ENCODE measurements at regions not wholly inside any gene's neighbourhood (a gene's known extent, or its start where the extent isn't known, plus 50 kb on each side); places are given as distances from the start of the nearest gene placed in this dataset.

DNA sequence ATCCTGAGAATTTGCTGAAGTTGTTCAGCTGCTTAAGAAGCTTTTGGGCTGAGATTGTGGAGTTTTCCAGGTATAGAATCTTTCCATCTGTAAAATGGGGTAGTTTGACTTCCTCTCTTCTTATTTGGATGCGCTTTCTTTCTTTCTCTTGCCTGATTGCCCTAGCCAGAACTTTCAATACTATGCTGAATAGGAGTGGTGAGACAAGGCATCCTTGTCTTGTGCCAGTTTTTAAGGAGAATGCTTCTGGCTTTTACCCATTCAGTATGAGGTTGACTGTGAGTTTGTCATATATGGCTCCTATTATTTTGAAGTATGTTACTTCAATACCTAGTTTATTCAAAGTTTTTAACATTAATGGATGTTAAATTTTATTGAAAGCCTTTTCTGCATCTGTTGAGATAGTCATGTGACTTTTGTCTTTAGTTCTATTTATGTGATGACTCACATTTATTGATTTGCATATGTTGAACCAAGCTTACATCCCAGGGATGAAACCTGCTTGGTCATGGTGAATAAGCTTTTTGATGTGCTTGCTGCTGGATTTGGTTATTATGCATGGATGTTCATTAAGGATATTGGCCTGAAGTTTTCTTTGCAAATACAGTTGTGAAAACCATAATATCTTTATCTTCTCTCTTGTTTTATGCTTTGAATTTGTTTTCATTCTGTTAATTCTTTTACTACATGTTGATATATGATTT is 573.8 kb upstream of the NDST4 start:
- Histone ChIP-seq H3K36me3 (ENCODE audit: control insufficient read depth in 2 of 2, insufficient read depth in 2 of 2, low read length in 2 of 2) (no peaks in the 10 kb centered on the region), H3K9me3 (ENCODE audit: control insufficient read depth in 2 of 2, low read length in 2 of 2) (no peaks in the 10 kb centered on the region), H3K9ac (ENCODE audit: low read depth in 1 of 2, low read length in 2 of 2) (no peak overlapping the region), H3K27me3 (ENCODE audit: control insufficient read depth in 2 of 2, insufficient read depth in 2 of 2, low read length in 2 of 2) (no peaks in the 10 kb centered on the region), H3K4me1 (ENCODE audit: control insufficient read depth in 2 of 2, insufficient read depth in 2 of 2, low read length in 2 of 2) (no peaks in the 10 kb centered on the region), H3K4me3 (ENCODE audit: low read length in 2 of 2) (no peak overlapping the region), H3K27ac (ENCODE audit: low read depth in 2 of 2, low read length in 2 of 2) (no peak overlapping the region)

DNA sequence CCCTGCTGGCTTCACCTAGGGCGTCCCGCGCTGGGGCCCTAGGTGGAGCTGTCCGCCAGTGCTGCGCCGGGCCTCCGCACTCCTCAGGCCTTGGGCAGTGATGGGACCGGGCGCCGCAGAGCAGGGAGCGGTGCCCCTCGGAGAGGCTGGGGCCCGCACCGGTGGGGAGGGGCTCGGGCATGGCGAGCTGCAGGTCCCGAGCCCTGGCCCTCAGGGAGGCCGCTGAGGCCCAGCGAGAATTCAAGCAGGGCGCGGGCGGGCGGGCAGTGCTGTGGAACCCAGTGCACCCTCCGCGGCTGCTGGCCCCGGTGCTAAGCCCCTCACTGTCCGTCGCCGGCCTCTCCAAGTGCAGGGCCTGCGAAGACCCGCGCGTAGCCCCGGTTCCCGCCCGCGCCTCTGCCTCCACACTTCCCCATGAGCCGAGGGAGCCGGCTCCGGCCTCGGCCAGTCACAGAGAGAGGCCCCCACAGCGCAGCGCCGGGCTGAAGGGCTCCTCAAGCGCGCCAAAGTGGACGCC is 565.1 kb upstream of the NDST4 start:
- Histone ChIP-seq H3K27ac (ENCODE audit: low read depth in 2 of 2, low read length in 2 of 2) (no peak overlapping the region), H3K9me3 (ENCODE audit: control insufficient read depth in 2 of 2, low read length in 2 of 2) (no peaks in the 10 kb centered on the region), H3K27me3 (ENCODE audit: control insufficient read depth in 2 of 2, insufficient read depth in 2 of 2, low read length in 2 of 2) (no peaks in the 10 kb centered on the region), H3K9ac (ENCODE audit: low read depth in 1 of 2, low read length in 2 of 2) (no peak overlapping the region), H3K36me3 (ENCODE audit: control insufficient read depth in 2 of 2, insufficient read depth in 2 of 2, low read length in 2 of 2) (no peaks in the 10 kb centered on the region), H3K4me3 (ENCODE audit: low read length in 2 of 2) (no peak overlapping the region), H3K4me1 (ENCODE audit: control insufficient read depth in 2 of 2, insufficient read depth in 2 of 2, low read length in 2 of 2) (no peaks in the 10 kb centered on the region)

DNA sequence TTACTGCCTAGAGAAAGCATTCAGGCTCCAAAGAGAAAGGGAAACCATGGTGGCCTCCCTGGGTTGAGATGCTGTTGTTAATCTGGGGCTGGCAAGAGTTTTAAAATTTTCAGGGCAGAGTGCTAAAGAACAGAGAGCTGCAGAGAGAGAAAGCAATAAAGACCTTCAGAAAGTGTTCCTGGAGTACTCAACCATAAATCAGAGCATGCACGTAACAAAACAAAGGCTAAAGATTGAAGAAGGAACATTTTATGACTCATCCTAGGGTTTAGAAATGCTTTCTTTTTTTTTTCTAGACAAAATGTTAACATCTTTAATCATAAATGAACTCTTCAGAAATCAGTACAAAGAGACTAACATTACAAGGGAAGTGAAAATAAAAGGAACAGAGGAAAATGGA is 562.3 kb upstream of the NDST4 start:
- Histone ChIP-seq H3K9me3 (ENCODE audit: control insufficient read depth in 2 of 2, low read length in 2 of 2) (no peaks in the 10 kb centered on the region), H3K9ac (ENCODE audit: low read depth in 1 of 2, low read length in 2 of 2) (no peak overlapping the region), H3K36me3 (ENCODE audit: control insufficient read depth in 2 of 2, insufficient read depth in 2 of 2, low read length in 2 of 2) (no peaks in the 10 kb centered on the region), H3K27me3 (ENCODE audit: control insufficient read depth in 2 of 2, insufficient read depth in 2 of 2, low read length in 2 of 2) (no peaks in the 10 kb centered on the region), H3K4me3 (ENCODE audit: low read length in 2 of 2) (no peak overlapping the region), H3K4me1 (ENCODE audit: control insufficient read depth in 2 of 2, insufficient read depth in 2 of 2, low read length in 2 of 2) (no peaks in the 10 kb centered on the region), H3K27ac (ENCODE audit: low read depth in 2 of 2, low read length in 2 of 2) (no peak overlapping the region)

GRCh38 chr4:115674485-115674884 is 561.1 kb upstream of the NDST4 start:
- no peaks in the 10 kb centered on the region for H3K36me3 ChIP-seq (ENCODE audit: control insufficient read depth in 2 of 2, insufficient read depth in 2 of 2, low read length in 2 of 2)
- H3K4me3 ChIP-seq (ENCODE audit: low read length in 2 of 2) = no peak overlapping the region
- H3K9me3 ChIP-seq (ENCODE audit: control insufficient read depth in 2 of 2, low read length in 2 of 2) = no peaks in the 10 kb centered on the region
- no peak overlapping the region for H3K9ac ChIP-seq (ENCODE audit: low read depth in 1 of 2, low read length in 2 of 2)
- H3K4me1 ChIP-seq (ENCODE audit: control insufficient read depth in 2 of 2, insufficient read depth in 2 of 2, low read length in 2 of 2) = no peaks in the 10 kb centered on the region
- no peak overlapping the region for H3K27ac ChIP-seq (ENCODE audit: low read depth in 2 of 2, low read length in 2 of 2)
- H3K27me3 ChIP-seq (ENCODE audit: control insufficient read depth in 2 of 2, insufficient read depth in 2 of 2, low read length in 2 of 2) = no peaks in the 10 kb centered on the region

- Histone ChIP-seq H3K27ac (ENCODE audit: low read depth in 2 of 2, low read length in 2 of 2) (no peak overlapping the region), H3K36me3 (ENCODE audit: control insufficient read depth in 2 of 2, insufficient read depth in 2 of 2, low read length in 2 of 2) (no peaks in the 10 kb centered on the region), H3K9ac (ENCODE audit: low read depth in 1 of 2, low read length in 2 of 2) (no peak overlapping the region), H3K27me3 (ENCODE audit: control insufficient read depth in 2 of 2, insufficient read depth in 2 of 2, low read length in 2 of 2) (no peaks in the 10 kb centered on the region), H3K4me1 (ENCODE audit: control insufficient read depth in 2 of 2, insufficient read depth in 2 of 2, low read length in 2 of 2) (no peaks in the 10 kb centered on the region), H3K9me3 (ENCODE audit: control insufficient read depth in 2 of 2, low read length in 2 of 2) (no peaks in the 10 kb centered on the region), H3K4me3 (ENCODE audit: low read length in 2 of 2) (no peak overlapping the region)
Observed at GRCh38 chr4:115671581-115671980, 558.2 kb upstream of the NDST4 start.

DNA sequence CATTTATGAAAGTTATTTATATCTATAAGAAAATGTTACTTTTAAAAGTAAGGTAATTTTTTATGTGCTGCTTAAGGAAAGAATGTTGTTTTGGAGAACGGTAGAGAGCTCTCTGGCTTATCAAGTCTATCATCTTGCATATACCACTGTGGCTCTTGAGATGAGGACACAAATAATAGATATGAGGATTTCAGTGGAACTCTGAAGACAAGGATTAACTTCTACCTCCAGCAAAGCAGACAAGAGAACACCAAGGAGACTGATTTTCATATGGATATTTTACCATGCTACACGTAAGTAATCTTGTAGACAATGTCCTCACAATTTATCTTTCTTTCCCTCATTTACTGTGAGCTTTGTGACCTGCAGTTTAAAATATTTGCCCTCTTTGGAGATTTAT is 557.5 kb upstream of the NDST4 start:
- Histone ChIP-seq H3K4me3 (ENCODE audit: low read length in 2 of 2) (no peak overlapping the region), H3K36me3 (ENCODE audit: control insufficient read depth in 2 of 2, insufficient read depth in 2 of 2, low read length in 2 of 2) (no peaks in the 10 kb centered on the region), H3K9me3 (ENCODE audit: control insufficient read depth in 2 of 2, low read length in 2 of 2) (no peaks in the 10 kb centered on the region), H3K9ac (ENCODE audit: low read depth in 1 of 2, low read length in 2 of 2) (no peak overlapping the region), H3K4me1 (ENCODE audit: control insufficient read depth in 2 of 2, insufficient read depth in 2 of 2, low read length in 2 of 2) (no peaks in the 10 kb centered on the region), H3K27ac (ENCODE audit: low read depth in 2 of 2, low read length in 2 of 2) (no peak overlapping the region), H3K27me3 (ENCODE audit: control insufficient read depth in 2 of 2, insufficient read depth in 2 of 2, low read length in 2 of 2) (no peaks in the 10 kb centered on the region)

DNA sequence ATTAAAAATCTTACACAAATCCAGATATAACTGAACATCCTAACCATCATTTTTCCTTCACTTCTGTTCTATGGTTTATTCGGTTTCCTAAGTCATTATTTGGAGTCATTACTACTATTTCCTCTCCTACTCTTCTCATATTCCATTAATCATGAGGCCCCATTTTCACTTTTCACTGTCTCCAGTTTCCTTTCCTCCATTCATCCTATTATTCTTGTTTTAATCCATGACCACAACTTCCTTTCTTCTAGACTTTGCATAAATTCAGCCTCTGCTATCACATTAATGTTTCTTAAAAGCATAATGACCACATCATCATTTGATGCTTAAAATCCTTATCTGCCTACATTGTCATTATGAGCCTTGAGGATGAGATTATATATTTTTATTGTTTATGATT is 555.0 kb upstream of the NDST4 start:
- H3K27ac ChIP-seq (ENCODE audit: low read depth in 2 of 2, low read length in 2 of 2) = no peak overlapping the region
- no peaks in the 10 kb centered on the region for H3K36me3 ChIP-seq (ENCODE audit: control insufficient read depth in 2 of 2, insufficient read depth in 2 of 2, low read length in 2 of 2)
- no peak overlapping the region for H3K4me3 ChIP-seq (ENCODE audit: low read length in 2 of 2)
- H3K9ac ChIP-seq (ENCODE audit: low read depth in 1 of 2, low read length in 2 of 2) = no peak overlapping the region
- H3K9me3 ChIP-seq (ENCODE audit: control insufficient read depth in 2 of 2, low read length in 2 of 2) = no peaks in the 10 kb centered on the region
- no peaks in the 10 kb centered on the region for H3K4me1 ChIP-seq (ENCODE audit: control insufficient read depth in 2 of 2, insufficient read depth in 2 of 2, low read length in 2 of 2)
- no peaks in the 10 kb centered on the region for H3K27me3 ChIP-seq (ENCODE audit: control insufficient read depth in 2 of 2, insufficient read depth in 2 of 2, low read length in 2 of 2)

- Histone ChIP-seq H3K36me3 (ENCODE audit: control insufficient read depth in 2 of 2, insufficient read depth in 2 of 2, low read length in 2 of 2) (no peaks in the 10 kb centered on the region), H3K27me3 (ENCODE audit: control insufficient read depth in 2 of 2, insufficient read depth in 2 of 2, low read length in 2 of 2) (no peaks in the 10 kb centered on the region), H3K9ac (ENCODE audit: low read depth in 1 of 2, low read length in 2 of 2) (no peak overlapping the region), H3K9me3 (ENCODE audit: control insufficient read depth in 2 of 2, low read length in 2 of 2) (no peaks in the 10 kb centered on the region), H3K4me1 (ENCODE audit: control insufficient read depth in 2 of 2, insufficient read depth in 2 of 2, low read length in 2 of 2) (no peaks in the 10 kb centered on the region), H3K27ac (ENCODE audit: low read depth in 2 of 2, low read length in 2 of 2) (no peak overlapping the region), H3K4me3 (ENCODE audit: low read length in 2 of 2) (no peak overlapping the region)
Observed at GRCh38 chr4:115664285-115664684, 550.9 kb upstream of the NDST4 start.

DNA sequence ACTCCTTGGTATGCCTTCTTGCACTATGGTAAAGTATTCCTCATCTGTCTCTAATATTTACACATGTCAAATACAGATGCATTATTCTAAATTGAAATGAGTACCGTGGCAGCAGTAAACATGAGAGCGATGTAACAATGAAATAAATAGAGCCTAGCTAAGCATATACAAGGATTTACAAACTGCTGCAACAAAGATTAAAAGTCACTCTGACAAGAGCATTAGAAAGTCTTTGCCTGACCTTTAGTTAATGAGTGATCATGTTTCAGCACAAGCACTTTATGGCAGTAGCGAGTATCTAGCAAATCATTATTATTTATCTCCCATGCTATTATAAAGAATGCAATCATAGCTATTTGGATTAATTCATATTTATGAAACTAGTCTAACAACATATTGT is 547.0 kb upstream of the NDST4 start:
- Histone ChIP-seq H3K36me3 (ENCODE audit: control insufficient read depth in 2 of 2, insufficient read depth in 2 of 2, low read length in 2 of 2) (no peaks in the 10 kb centered on the region), H3K4me1 (ENCODE audit: control insufficient read depth in 2 of 2, insufficient read depth in 2 of 2, low read length in 2 of 2) (no peaks in the 10 kb centered on the region), H3K9ac (ENCODE audit: low read depth in 1 of 2, low read length in 2 of 2) (no peak overlapping the region), H3K27me3 (ENCODE audit: control insufficient read depth in 2 of 2, insufficient read depth in 2 of 2, low read length in 2 of 2) (no peaks in the 10 kb centered on the region), H3K9me3 (ENCODE audit: control insufficient read depth in 2 of 2, low read length in 2 of 2) (no peaks in the 10 kb centered on the region), H3K27ac (ENCODE audit: low read depth in 2 of 2, low read length in 2 of 2) (no peak overlapping the region), H3K4me3 (ENCODE audit: low read length in 2 of 2) (no peak overlapping the region)

DNA sequence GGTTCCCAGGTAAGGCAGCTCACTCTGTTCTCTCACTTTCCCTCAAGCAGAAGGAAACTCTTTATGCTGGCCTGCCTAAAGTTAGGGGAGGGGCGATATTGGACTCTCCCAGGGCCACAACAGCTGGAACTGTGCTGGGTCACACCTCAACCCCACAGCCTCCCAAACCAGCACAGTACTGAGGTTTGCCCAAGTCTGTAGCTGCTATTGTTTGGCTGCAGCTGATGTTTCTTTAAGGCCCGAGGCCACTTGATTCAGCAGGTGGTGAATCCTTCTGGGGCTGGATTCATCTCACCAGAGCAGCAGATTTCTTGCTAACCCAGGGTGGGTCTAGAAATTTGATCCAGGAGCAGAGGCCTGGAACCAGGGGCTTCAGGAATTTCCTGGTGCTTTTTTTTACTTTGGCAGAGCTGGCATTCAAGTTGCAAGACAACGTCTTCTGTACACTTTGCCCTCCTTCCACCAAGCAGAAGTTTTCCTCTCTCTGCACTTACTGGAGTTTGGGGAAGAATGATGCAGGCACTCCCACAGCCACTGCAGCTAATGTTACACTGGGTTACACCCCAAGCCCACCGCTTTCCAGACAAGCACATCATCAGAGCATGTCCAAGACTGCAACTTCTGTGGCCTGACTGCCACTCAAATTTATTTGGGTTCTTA is 544.7 kb upstream of the NDST4 start:
- Histone ChIP-seq H3K9me3 (ENCODE audit: control insufficient read depth in 2 of 2, low read length in 2 of 2) (no peaks in the 10 kb centered on the region), H3K4me3 (ENCODE audit: low read length in 2 of 2) (no peak overlapping the region), H3K27me3 (ENCODE audit: control insufficient read depth in 2 of 2, insufficient read depth in 2 of 2, low read length in 2 of 2) (no peaks in the 10 kb centered on the region), H3K27ac (ENCODE audit: low read depth in 2 of 2, low read length in 2 of 2) (no peak overlapping the region), H3K4me1 (ENCODE audit: control insufficient read depth in 2 of 2, insufficient read depth in 2 of 2, low read length in 2 of 2) (no peaks in the 10 kb centered on the region), H3K36me3 (ENCODE audit: control insufficient read depth in 2 of 2, insufficient read depth in 2 of 2, low read length in 2 of 2) (no peaks in the 10 kb centered on the region), H3K9ac (ENCODE audit: low read depth in 1 of 2, low read length in 2 of 2) (no peak overlapping the region)
